ENCODE measurements at regions not wholly inside any gene's neighbourhood (a gene's known extent, or its start where the extent isn't known, plus 50 kb on each side); places are given as distances from the start of the nearest gene placed in this dataset.

- Histone ChIP-seq H2AFZ (ENCODE audit: low read depth, low read length) (no peak overlapping the region), H4K20me1 (ENCODE audit: insufficient read depth, low read length) (no peaks in the 10 kb centered on the region), H3K79me2 (ENCODE audit: insufficient read depth, low read length) (no peaks in the 10 kb centered on the region), H3K36me3 (ENCODE audit: insufficient read depth, low read length) (no peaks in the 10 kb centered on the region), H3K4me2 (ENCODE audit: insufficient read depth, low read length) (no peak overlapping the region), H3K4me1 (ENCODE audit: insufficient read depth, low read length) (no peaks in the 10 kb centered on the region), H3K9ac (ENCODE audit: low read depth, low read length) (no peak overlapping the region), H3K27me3 (ENCODE audit: insufficient read depth, low read length, poor library complexity) (no peaks in the 10 kb centered on the region), H3K4me3 (ENCODE audit: low read depth in 1 of 2, low read length in 2 of 2) (no peak overlapping the region), H3K9me3 (ENCODE audit: insufficient read depth, low read length, severe bottlenecking) (no peaks in the 10 kb centered on the region), H3K27ac (ENCODE audit: low read length) (no peak overlapping the region)
- TF ChIP-seq EZH2 (IDR thresholded peaks at IDR 0.05; ENCODE audit: borderline replicate concordance, low read depth, low read length, severe bottlenecking) (no peak), CTCF (IDR thresholded peaks at IDR 0.05; ENCODE audit: borderline replicate concordance, extremely low read depth, low read length, poor library complexity, severe bottlenecking) (no peak)
- ATAC-seq (ENCODE audit: insufficient read depth, low read depth) (no peak), DNase-seq (no peak)
Observed at GRCh38 chr1:194515916-194516315, 1329.5 kb upstream of the B3GALT2 start.

GRCh38 chr1:194512957-194513356, 1326.5 kb upstream of the B3GALT2 start:
- H3K4me1 ChIP-seq (ENCODE audit: insufficient read depth, low read length), result no peaks in the 10 kb centered on the region
- no peaks in the 10 kb centered on the region for H3K79me2 ChIP-seq (ENCODE audit: insufficient read depth, low read length)
- H3K36me3 ChIP-seq (ENCODE audit: insufficient read depth, low read length), result no peaks in the 10 kb centered on the region
- H3K27ac ChIP-seq (ENCODE audit: low read length), result no peak overlapping the region
- no peak for ATAC-seq (ENCODE audit: insufficient read depth, low read depth)
- H3K27me3 ChIP-seq (ENCODE audit: insufficient read depth, low read length, poor library complexity), result no peaks in the 10 kb centered on the region
- no peak overlapping the region for H3K4me3 ChIP-seq (ENCODE audit: low read depth in 1 of 2, low read length in 2 of 2)
- H4K20me1 ChIP-seq (ENCODE audit: insufficient read depth, low read length), result no peaks in the 10 kb centered on the region
- peaks cover 12% of the 10 kb centered on the region for H3K9me3 ChIP-seq (ENCODE audit: insufficient read depth, low read length, severe bottlenecking)
- H2AFZ ChIP-seq (ENCODE audit: low read depth, low read length), result no peak overlapping the region
- no peak for TF ChIP-seq EZH2 (IDR thresholded peaks at IDR 0.05; ENCODE audit: borderline replicate concordance, low read depth, low read length, severe bottlenecking)
- TF ChIP-seq CTCF (IDR thresholded peaks at IDR 0.05; ENCODE audit: borderline replicate concordance, extremely low read depth, low read length, poor library complexity, severe bottlenecking), result no peak
- no peak for DNase-seq
- no peak overlapping the region for H3K9ac ChIP-seq (ENCODE audit: low read depth, low read length)
- no peak overlapping the region for H3K4me2 ChIP-seq (ENCODE audit: insufficient read depth, low read length)

- Histone ChIP-seq H4K20me1 (ENCODE audit: insufficient read depth, low read length) (no peaks in the 10 kb centered on the region), H2AFZ (ENCODE audit: low read depth, low read length) (no peak overlapping the region), H3K27ac (ENCODE audit: low read length) (no peak overlapping the region), H3K9ac (ENCODE audit: low read depth, low read length) (no peak overlapping the region), H3K79me2 (ENCODE audit: insufficient read depth, low read length) (no peaks in the 10 kb centered on the region), H3K27me3 (ENCODE audit: insufficient read depth, low read length, poor library complexity) (no peaks in the 10 kb centered on the region), H3K4me3 (ENCODE audit: low read depth in 1 of 2, low read length in 2 of 2) (no peak overlapping the region), H3K4me1 (ENCODE audit: insufficient read depth, low read length) (no peaks in the 10 kb centered on the region), H3K36me3 (ENCODE audit: insufficient read depth, low read length) (no peaks in the 10 kb centered on the region), H3K4me2 (ENCODE audit: insufficient read depth, low read length) (no peak overlapping the region), H3K9me3 (ENCODE audit: insufficient read depth, low read length, severe bottlenecking) (peaks cover 12% of the 10 kb centered on the region)
- ATAC-seq (ENCODE audit: insufficient read depth, low read depth) (no peak), DNase-seq (no peak)
- no peak for TF ChIP-seq EZH2 (IDR thresholded peaks at IDR 0.05; ENCODE audit: borderline replicate concordance, low read depth, low read length, severe bottlenecking)
- TF ChIP-seq CTCF (IDR thresholded peaks at IDR 0.05; ENCODE audit: borderline replicate concordance, extremely low read depth, low read length, poor library complexity, severe bottlenecking), result no peak
Observed at GRCh38 chr1:194512345-194512744, 1325.9 kb upstream of the B3GALT2 start.

GRCh38 chr1:194503209-194503608, 1316.8 kb upstream of the B3GALT2 start:
- TF ChIP-seq CTCF (IDR thresholded peaks at IDR 0.05; ENCODE audit: borderline replicate concordance, extremely low read depth, low read length, poor library complexity, severe bottlenecking), result no peak
- no peak for TF ChIP-seq EZH2 (IDR thresholded peaks at IDR 0.05; ENCODE audit: borderline replicate concordance, low read depth, low read length, severe bottlenecking)
- no peak for DNase-seq
- H2AFZ ChIP-seq (ENCODE audit: low read depth, low read length), result no peak overlapping the region
- no peaks in the 10 kb centered on the region for H3K79me2 ChIP-seq (ENCODE audit: insufficient read depth, low read length)
- H3K9ac ChIP-seq (ENCODE audit: low read depth, low read length), result no peak overlapping the region
- ATAC-seq (ENCODE audit: insufficient read depth, low read depth), result no peak
- no peak overlapping the region for H3K4me3 ChIP-seq (ENCODE audit: low read depth in 1 of 2, low read length in 2 of 2)
- no peak overlapping the region for H3K4me2 ChIP-seq (ENCODE audit: insufficient read depth, low read length)
- no peaks in the 10 kb centered on the region for H3K36me3 ChIP-seq (ENCODE audit: insufficient read depth, low read length)
- no peaks in the 10 kb centered on the region for H3K27me3 ChIP-seq (ENCODE audit: insufficient read depth, low read length, poor library complexity)
- H3K4me1 ChIP-seq (ENCODE audit: insufficient read depth, low read length), result no peaks in the 10 kb centered on the region
- no peaks in the 10 kb centered on the region for H3K9me3 ChIP-seq (ENCODE audit: insufficient read depth, low read length, severe bottlenecking)
- no peak overlapping the region for H3K27ac ChIP-seq (ENCODE audit: low read length)
- no peaks in the 10 kb centered on the region for H4K20me1 ChIP-seq (ENCODE audit: insufficient read depth, low read length)
